Pons (tissue), 1 donor: ENCODE measurements at regions not wholly inside any gene's neighbourhood (a gene's known extent, or its start where the extent isn't known, plus 50 kb on each side); places are given as distances from the start of the nearest gene placed in this dataset.
"Not testable (repeated sequence)": the region's sequence is repeated elsewhere in the genome, so short reads cannot be mapped to it uniquely, and the experiment has no call there.

Source experiments
- DNase-seq: peaks from one replicate; pipeline ENCODE4 v3.0.0-alpha.2; 2016; ENCODE audit warnings: low spot score

DNA sequence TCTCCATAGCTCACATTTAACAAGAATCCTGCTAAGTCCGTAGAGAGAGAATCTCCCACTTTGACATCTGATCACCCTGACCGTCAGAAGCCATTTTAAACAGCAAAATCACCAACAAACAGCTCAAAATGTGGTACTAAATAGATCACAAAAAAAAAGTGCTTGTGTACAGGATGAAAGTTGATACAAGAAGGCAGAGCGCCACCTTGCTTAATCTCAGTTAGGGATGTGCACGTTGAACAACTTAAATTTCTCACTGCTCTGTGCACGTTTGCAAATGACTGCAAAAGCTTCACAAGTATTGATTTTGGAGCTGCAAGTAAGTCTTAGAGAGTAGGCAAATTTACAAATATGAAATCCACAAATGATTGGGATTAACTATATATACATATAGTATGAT is 63.1 kb upstream of the NREP start:
- no peak for DNase-seq

GRCh38 chr5:111819028-111819427 is 62.0 kb upstream of the NREP start:
- not testable (repeated sequence) for DNase-seq

GRCh38 chr5:111813537-111813936 is 56.5 kb upstream of the NREP start:
- no peak for DNase-seq

DNA sequence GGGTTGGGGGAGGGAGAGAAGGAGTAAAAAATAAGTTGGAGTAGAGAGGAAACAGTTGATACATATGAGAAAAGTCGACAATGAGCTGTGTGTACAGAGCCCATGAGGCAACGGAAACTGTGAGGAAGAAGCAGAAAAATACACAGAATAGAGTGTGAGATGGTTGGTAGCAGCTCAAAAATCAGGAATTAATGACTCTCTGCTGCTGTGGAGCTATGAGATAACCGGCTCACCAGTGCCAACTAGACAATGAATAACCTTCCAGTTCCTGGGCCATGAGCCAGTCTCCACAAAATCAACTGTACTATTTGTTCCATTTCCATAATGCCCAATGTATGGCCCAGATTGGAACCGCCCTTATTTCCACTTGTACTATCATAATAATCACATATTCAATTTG is 53.1 kb upstream of the NREP start:
- no peak for DNase-seq
